HEK293 (cell line): ENCODE measurements at regions not wholly inside any gene's neighbourhood (a gene's known extent, or its start where the extent isn't known, plus 50 kb on each side); places are given as distances from the start of the nearest gene placed in this dataset.

Source experiments
- CTCF ChIA-PET: fragments of 350-600 bp; formaldehyde crosslinking; extraction: SDS; loops from one replicate; lab custom pipeline; 2021; ENCODE audit warnings: antibody characterized with exemption; lab: Yijun Ruan, JAX
- POLR2A ChIA-PET: fragments of 300-600 bp; formaldehyde crosslinking; extraction: SDS; loops from one replicate; lab custom pipeline; 2020; ENCODE audit warnings: antibody characterized with exemption, inconsistent platforms; lab: Yijun Ruan, JAX
- H3K27ac ChIP-seq: fragments of 200-500 bp; sonication (Bioruptor generic); 2 replicates; pipeline ENCODE4 v1.5.1; 2014; ENCODE audit warnings: low read depth, low read length, control low read depth, inconsistent platforms; ENCODE audit errors: extremely low read depth
- H3K36me3 ChIP-seq, 2 experiments: fragments of 200-500 bp in 1 of 2; sonication (Bioruptor generic) in 1 of 2; 1 replicate in 1 of 2; 2 replicates in 1 of 2; pipeline ENCODE4 v1.5.1; 2014 to 2017; ENCODE audit warnings: inconsistent platforms in 2 of 2, low read length in 2 of 2; ENCODE audit not compliant: control insufficient read depth in 2 of 2, insufficient read depth in 1 of 2
- H3K4me1 ChIP-seq: fragments of 200-500 bp; sonication (Bioruptor generic); 2 replicates; pipeline ENCODE4 v1.5.1; 2014; ENCODE audit warnings: mild to moderate bottlenecking, low read length, inconsistent platforms; ENCODE audit not compliant: control insufficient read depth, insufficient read depth
- H3K4me3 ChIP-seq: 2 replicates; pipeline ENCODE4 v1.5.1; 2011; ENCODE audit warnings: low read depth, mild to moderate bottlenecking, control low read depth, low read length, moderate library complexity
- H3K9me3 ChIP-seq: fragments of 200-500 bp; sonication (Bioruptor generic); 2 replicates; pipeline ENCODE4 v1.5.1; 2014; ENCODE audit warnings: low read depth, low read length, inconsistent platforms; ENCODE audit not compliant: control insufficient read depth, insufficient read depth
- GLI2 ChIP-seq: fragments of 450-650 bp; formaldehyde crosslinking; IDR thresholded peaks from 2 replicates; pipeline ENCODE4; 2017; ENCODE audit warnings: missing biosample characterization, missing genetic modification characterization, low read depth, borderline replicate concordance
- HOXD13 ChIP-seq: sonication (generic); formaldehyde crosslinking; IDR thresholded peaks from 2 replicates; pipeline ENCODE4 v1.8.0; 2022; ENCODE audit warnings: missing genetic modification reagents, borderline replicate concordance
- KLF1 ChIP-seq: fragments of 450-650 bp; formaldehyde crosslinking; IDR thresholded peaks from 2 replicates; pipeline ENCODE4 v1.5.1; 2016; ENCODE audit warnings: missing biosample characterization, missing genetic modification characterization
- SALL2 ChIP-seq: fragments of 450-650 bp; formaldehyde crosslinking; IDR thresholded peaks from 2 replicates; pipeline ENCODE4 v1.5.0; 2017; ENCODE audit warnings: missing biosample characterization, mild to moderate bottlenecking, missing genetic modification characterization, borderline replicate concordance
- ZBTB8A ChIP-seq: fragments of 450-650 bp; formaldehyde crosslinking; IDR thresholded peaks from 2 replicates; pipeline ENCODE4 v1.5.1; 2016; ENCODE audit warnings: missing biosample characterization, missing genetic modification characterization
- ZFHX2 ChIP-seq: fragments of 450-650 bp; formaldehyde crosslinking; conservative IDR thresholded peaks from 2 replicates; pipeline ENCODE4 v1.5.1; 2016; ENCODE audit warnings: missing biosample characterization, missing genetic modification characterization
- ZNF133 ChIP-seq: fragments of 450-650 bp; formaldehyde crosslinking; IDR thresholded peaks from 2 replicates; pipeline ENCODE4 v1.5.1; 2016; ENCODE audit warnings: missing biosample characterization, missing genetic modification characterization
- ZNF138 ChIP-seq: fragments of 450-650 bp; formaldehyde crosslinking; IDR thresholded peaks from 2 replicates; pipeline ENCODE4 v1.5.1; 2016; ENCODE audit warnings: missing biosample characterization, missing genetic modification characterization, borderline replicate concordance
- ZNF157 ChIP-seq: fragments of 450-650 bp; formaldehyde crosslinking; IDR thresholded peaks from 2 replicates; pipeline ENCODE4 v1.5.1; 2016; ENCODE audit warnings: missing biosample characterization, missing genetic modification characterization
- ZNF221 ChIP-seq: fragments of 450-650 bp; formaldehyde crosslinking; IDR thresholded peaks from 2 replicates; pipeline ENCODE4 v1.5.1; 2017; ENCODE audit warnings: missing biosample characterization, missing genetic modification characterization, borderline replicate concordance
- ZNF266 ChIP-seq: fragments of 450-650 bp; formaldehyde crosslinking; IDR thresholded peaks from 2 replicates; pipeline ENCODE4 v1.5.1; 2016; ENCODE audit warnings: missing biosample characterization, missing genetic modification characterization, low read depth
- ZNF302 ChIP-seq: fragments of 450-650 bp; formaldehyde crosslinking; IDR thresholded peaks from 2 replicates; pipeline ENCODE4 v1.5.1; 2016; ENCODE audit warnings: missing biosample characterization, missing genetic modification characterization, low read depth
- ZNF501 ChIP-seq: fragments of 450-650 bp; formaldehyde crosslinking; IDR thresholded peaks from 2 replicates; pipeline ENCODE4 v1.5.1; 2016; ENCODE audit warnings: missing biosample characterization, missing genetic modification characterization
- ZNF571 ChIP-seq: fragments of 450-650 bp; formaldehyde crosslinking; IDR thresholded peaks from 2 replicates; pipeline ENCODE4 v1.5.0; 2017; ENCODE audit warnings: missing biosample characterization, missing genetic modification characterization
- ZNF660 ChIP-seq: fragments of 450-650 bp; IDR thresholded peaks from 2 replicates; pipeline ENCODE4 v1.5.1; 2018; ENCODE audit warnings: missing biosample characterization, mild to moderate bottlenecking, missing genetic modification characterization
- ZNF791 ChIP-seq: fragments of 450-650 bp; formaldehyde crosslinking; IDR thresholded peaks from 2 replicates; pipeline ENCODE4 v1.5.1; 2016; ENCODE audit warnings: missing biosample characterization, missing genetic modification characterization
- TF ChIP-seq, protein P1 (sequence below): IDR thresholded peaks from 2 replicates; pipeline ENCODE4 v1.6.1; 2011; ENCODE audit warnings: mild to moderate bottlenecking, low read depth, low read length, borderline replicate concordance
- TF ChIP-seq, protein P2 (sequence below): fragments of 450-650 bp; IDR thresholded peaks from 2 replicates; pipeline ENCODE4 v1.5.1; 2018; ENCODE audit warnings: missing biosample characterization, mild to moderate bottlenecking, missing genetic modification characterization
- TF ChIP-seq, protein P3 (sequence below): fragments of 450-650 bp; formaldehyde crosslinking; optimal IDR thresholded peaks from 2 replicates; pipeline ENCODE3; 2016; ENCODE audit warnings: missing biosample characterization, mild to moderate bottlenecking, missing genetic modification characterization
- TF ChIP-seq, protein P4 (sequence below): fragments of 450-650 bp; formaldehyde crosslinking; IDR thresholded peaks from 2 replicates; pipeline ENCODE4 v1.5.0; 2017; ENCODE audit warnings: missing biosample characterization, missing genetic modification characterization, borderline replicate concordance

DNA sequence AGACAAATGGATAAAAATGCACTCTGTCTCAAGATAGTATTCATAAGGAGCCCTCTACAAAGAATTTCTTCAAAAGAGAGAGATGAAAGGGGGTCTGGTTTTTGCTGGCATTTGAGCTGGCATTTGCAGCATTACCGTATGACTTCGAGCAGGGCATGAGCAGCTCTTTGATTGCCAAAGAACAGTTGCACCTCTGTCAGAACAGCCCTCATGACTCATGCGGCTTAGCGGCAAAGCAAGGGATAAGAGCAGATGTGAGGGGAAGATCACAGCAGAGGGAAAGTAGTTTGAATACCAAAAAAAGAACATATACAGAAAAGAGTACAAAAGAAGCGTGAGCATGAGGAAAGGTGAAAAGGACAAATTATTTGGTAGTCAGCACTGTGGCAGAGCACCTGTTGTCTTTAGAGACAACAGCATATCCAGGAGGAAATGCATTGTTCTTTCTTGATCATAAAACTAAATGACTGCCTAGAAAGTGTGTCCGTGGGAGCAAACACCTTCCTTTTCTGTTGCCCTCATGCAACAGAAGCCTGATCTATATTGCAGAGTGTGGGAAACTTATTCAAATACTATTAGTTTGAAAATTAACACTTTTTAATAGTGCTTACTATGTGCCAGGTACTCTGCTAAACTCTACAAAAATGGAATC, 80.5 kb upstream of the SLC24A5 start:
- Histone ChIP-seq H3K4me3 (no peak overlapping the region), H3K27ac (no peak overlapping the region), H3K36me3 (no peaks in the 10 kb centered on the region), H3K9me3 (no peaks in the 10 kb centered on the region), H3K4me1 (no peaks in the 10 kb centered on the region)
- POLR2A ChIA-PET, result no interaction called here
- TF ChIP-seq ZNF302 (tag by site-specific recombination) (no peak), ZNF266 (tag by site-specific recombination) (no peak), ZBTB8A (tag by site-specific recombination) (no peak), GLI2 (tag by site-specific recombination) (no peak), KLF1 (tag by site-specific recombination) (no peak), ZNF571 (tag by site-specific recombination) (no peak), SALL2 (tag by site-specific recombination) (no peak)
- TF ChIP-seq, protein P1, sequence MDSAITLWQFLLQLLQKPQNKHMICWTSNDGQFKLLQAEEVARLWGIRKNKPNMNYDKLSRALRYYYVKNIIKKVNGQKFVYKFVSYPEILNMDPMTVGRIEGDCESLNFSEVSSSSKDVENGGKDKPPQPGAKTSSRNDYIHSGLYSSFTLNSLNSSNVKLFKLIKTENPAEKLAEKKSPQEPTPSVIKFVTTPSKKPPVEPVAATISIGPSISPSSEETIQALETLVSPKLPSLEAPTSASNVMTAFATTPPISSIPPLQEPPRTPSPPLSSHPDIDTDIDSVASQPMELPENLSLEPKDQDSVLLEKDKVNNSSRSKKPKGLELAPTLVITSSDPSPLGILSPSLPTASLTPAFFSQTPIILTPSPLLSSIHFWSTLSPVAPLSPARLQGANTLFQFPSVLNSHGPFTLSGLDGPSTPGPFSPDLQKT, result no peak
- TF ChIP-seq, protein P2, sequence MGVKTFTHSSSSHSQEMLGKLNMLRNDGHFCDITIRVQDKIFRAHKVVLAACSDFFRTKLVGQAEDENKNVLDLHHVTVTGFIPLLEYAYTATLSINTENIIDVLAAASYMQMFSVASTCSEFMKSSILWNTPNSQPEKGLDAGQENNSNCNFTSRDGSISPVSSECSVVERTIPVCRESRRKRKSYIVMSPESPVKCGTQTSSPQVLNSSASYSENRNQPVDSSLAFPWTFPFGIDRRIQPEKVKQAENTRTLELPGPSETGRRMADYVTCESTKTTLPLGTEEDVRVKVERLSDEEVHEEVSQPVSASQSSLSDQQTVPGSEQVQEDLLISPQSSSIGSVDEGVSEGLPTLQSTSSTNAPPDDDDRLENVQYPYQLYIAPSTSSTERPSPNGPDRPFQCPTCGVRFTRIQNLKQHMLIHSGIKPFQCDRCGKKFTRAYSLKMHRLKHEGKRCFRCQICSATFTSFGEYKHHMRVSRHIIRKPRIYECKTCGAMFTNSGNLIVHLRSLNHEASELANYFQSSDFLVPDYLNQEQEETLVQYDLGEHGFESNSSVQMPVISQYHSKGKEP (tag by site-specific recombination), result no peak
- CTCF ChIA-PET, result no interaction called here

DNA sequence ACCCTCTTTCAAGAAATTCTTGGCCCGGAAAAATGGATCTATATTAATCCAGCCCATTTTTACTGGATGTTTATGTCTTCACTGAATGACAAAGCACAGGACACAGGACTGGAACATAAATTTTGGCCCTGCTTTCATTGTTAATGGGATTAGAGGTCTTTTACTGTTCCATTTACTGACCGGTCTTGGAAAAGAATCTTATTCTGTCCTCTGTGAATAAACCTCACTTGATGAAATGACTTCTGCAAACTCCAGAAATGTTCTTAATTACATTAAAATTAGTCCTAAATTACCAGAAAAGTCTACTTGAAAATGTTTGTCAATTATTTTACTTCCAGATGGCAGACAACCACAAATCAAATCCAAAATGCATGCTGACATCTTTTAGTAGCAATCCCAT, 79.3 kb upstream of the SLC24A5 start:
- TF ChIP-seq ZNF791 (tag by site-specific recombination), result no peak
- TF ChIP-seq HOXD13 (CRISPR knock-in tag), result no peak
- TF ChIP-seq ZNF501, result no peak
- no peak for TF ChIP-seq ZNF660
- TF ChIP-seq, protein P3, sequence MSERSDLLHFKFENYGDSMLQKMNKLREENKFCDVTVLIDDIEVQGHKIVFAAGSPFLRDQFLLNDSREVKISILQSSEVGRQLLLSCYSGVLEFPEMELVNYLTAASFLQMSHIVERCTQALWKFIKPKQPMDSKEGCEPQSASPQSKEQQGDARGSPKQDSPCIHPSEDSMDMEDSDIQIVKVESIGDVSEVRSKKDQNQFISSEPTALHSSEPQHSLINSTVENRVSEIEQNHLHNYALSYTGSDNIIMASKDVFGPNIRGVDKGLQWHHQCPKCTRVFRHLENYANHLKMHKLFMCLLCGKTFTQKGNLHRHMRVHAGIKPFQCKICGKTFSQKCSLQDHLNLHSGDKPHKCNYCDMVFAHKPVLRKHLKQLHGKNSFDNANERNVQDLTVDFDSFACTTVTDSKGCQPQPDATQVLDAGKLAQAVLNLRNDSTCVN (tag by site-specific recombination), result no peak
- TF ChIP-seq ZNF157, result no peak
- TF ChIP-seq ZFHX2 (tag by site-specific recombination), result no peak
- TF ChIP-seq ZNF221 (tag by site-specific recombination), result no peak
- TF ChIP-seq, protein P4, sequence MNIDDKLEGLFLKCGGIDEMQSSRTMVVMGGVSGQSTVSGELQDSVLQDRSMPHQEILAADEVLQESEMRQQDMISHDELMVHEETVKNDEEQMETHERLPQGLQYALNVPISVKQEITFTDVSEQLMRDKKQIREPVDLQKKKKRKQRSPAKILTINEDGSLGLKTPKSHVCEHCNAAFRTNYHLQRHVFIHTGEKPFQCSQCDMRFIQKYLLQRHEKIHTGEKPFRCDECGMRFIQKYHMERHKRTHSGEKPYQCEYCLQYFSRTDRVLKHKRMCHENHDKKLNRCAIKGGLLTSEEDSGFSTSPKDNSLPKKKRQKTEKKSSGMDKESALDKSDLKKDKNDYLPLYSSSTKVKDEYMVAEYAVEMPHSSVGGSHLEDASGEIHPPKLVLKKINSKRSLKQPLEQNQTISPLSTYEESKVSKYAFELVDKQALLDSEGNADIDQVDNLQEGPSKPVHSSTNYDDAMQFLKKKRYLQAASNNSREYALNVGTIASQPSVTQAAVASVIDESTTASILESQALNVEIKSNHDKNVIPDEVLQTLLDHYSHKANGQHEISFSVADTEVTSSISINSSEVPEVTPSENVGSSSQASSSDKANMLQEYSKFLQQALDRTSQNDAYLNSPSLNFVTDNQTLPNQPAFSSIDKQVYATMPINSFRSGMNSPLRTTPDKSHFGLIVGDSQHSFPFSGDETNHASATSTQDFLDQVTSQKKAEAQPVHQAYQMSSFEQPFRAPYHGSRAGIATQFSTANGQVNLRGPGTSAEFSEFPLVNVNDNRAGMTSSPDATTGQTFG (tag by site-specific recombination), result no peak
- no peak for TF ChIP-seq ZNF133 (tag by site-specific recombination)
- TF ChIP-seq ZNF138 (tag by site-specific recombination), result no peak
- Histone ChIP-seq H3K27ac (no peak overlapping the region), H3K4me1 (no peaks in the 10 kb centered on the region), H3K4me3 (no peak overlapping the region), H3K9me3 (no peaks in the 10 kb centered on the region), H3K36me3 (no peaks in the 10 kb centered on the region)
- ChIA-PET POLR2A (no interaction called here), CTCF (interaction anchor here (1.2 kb wide), 1 partner anchor 53 kb away, joined by 3 read pairs; no protein-coding TSS in a partner anchor)
